ENCODE measurements at regions not wholly inside any gene's neighbourhood (a gene's known extent, or its start where the extent isn't known, plus 50 kb on each side); places are given as distances from the start of the nearest gene placed in this dataset.

- H3K4me3 ChIP-seq = no peak overlapping the region
- TF ChIP-seq FOXP2 (optimal IDR thresholded peaks at IDR 0.05; ENCODE audit: control extremely low read depth, extremely low read length, insufficient read depth) = no peak
- TF ChIP-seq POLR2AphosphoS5 (IDR thresholded peaks at IDR 0.05; ENCODE audit: borderline replicate concordance, low read depth, low read length) = no peak
- no peak for TF ChIP-seq EZH2 (IDR thresholded peaks at IDR 0.05)
Observed at GRCh38 chr10:80894311-80894791, 356.6 kb downstream of the SH2D4B start.

GRCh38 chr10:80894797-80895467, 357.2 kb downstream of the SH2D4B start:
- no peak for TF ChIP-seq FOXP2 (optimal IDR thresholded peaks at IDR 0.05; ENCODE audit: control extremely low read depth, extremely low read length, insufficient read depth)
- TF ChIP-seq POLR2AphosphoS5 (IDR thresholded peaks at IDR 0.05; ENCODE audit: borderline replicate concordance, low read depth, low read length) = no peak
- TF ChIP-seq EZH2 (IDR thresholded peaks at IDR 0.05) = no peak
- Histone ChIP-seq H3K9ac (ENCODE audit: insufficient read length) (no peak overlapping the region), H3K36me3 (ENCODE audit: insufficient read depth, low read length) (no peaks in the 10 kb centered on the region), H3K4me3 (no peak overlapping the region), H3K27ac (no peak overlapping the region), H3K9me3 (ENCODE audit: low read depth, low read length) (no peaks in the 10 kb centered on the region)
- DNase-seq (ENCODE audit: low read depth, low spot score) = no peak

More at GRCh38 chr10:80894311-80894791, 356.6 kb downstream of the SH2D4B start:
- Histone ChIP-seq H3K27ac (no peak overlapping the region), H3K9ac (ENCODE audit: insufficient read length) (no peak overlapping the region), H3K9me3 (ENCODE audit: low read depth, low read length) (no peaks in the 10 kb centered on the region), H3K36me3 (ENCODE audit: insufficient read depth, low read length) (no peaks in the 10 kb centered on the region)
- DNase-seq (ENCODE audit: low read depth, low spot score) = no peak

- Histone ChIP-seq H3K9me3 (ENCODE audit: low read depth, low read length) (no peaks in the 10 kb centered on the region), H3K36me3 (ENCODE audit: insufficient read depth, low read length) (no peaks in the 10 kb centered on the region), H3K9ac (ENCODE audit: insufficient read length) (no peak overlapping the region), H3K27ac (no peak overlapping the region), H3K4me3 (no peak overlapping the region)
- DNase-seq (ENCODE audit: low read depth, low spot score) = no peak
- TF ChIP-seq POLR2AphosphoS5 (IDR thresholded peaks at IDR 0.05; ENCODE audit: borderline replicate concordance, low read depth, low read length) = no peak
- no peak for TF ChIP-seq EZH2 (IDR thresholded peaks at IDR 0.05)
- no peak for TF ChIP-seq FOXP2 (optimal IDR thresholded peaks at IDR 0.05; ENCODE audit: control extremely low read depth, extremely low read length, insufficient read depth)
Observed at GRCh38 chr10:80896076-80896475, 358.4 kb downstream of the SH2D4B start.

GRCh38 chr10:80896959-80897358, 359.3 kb downstream of the SH2D4B start:
- Histone ChIP-seq H3K9me3 (ENCODE audit: low read depth, low read length) (no peaks in the 10 kb centered on the region), H3K27ac (no peak overlapping the region), H3K36me3 (ENCODE audit: insufficient read depth, low read length) (no peaks in the 10 kb centered on the region), H3K4me3 (no peak overlapping the region), H3K9ac (ENCODE audit: insufficient read length) (no peak overlapping the region)
- no peak for TF ChIP-seq FOXP2 (optimal IDR thresholded peaks at IDR 0.05; ENCODE audit: control extremely low read depth, extremely low read length, insufficient read depth)
- no peak for TF ChIP-seq EZH2 (IDR thresholded peaks at IDR 0.05)
- no peak for TF ChIP-seq POLR2AphosphoS5 (IDR thresholded peaks at IDR 0.05; ENCODE audit: borderline replicate concordance, low read depth, low read length)
- no peak for DNase-seq (ENCODE audit: low read depth, low spot score)

- no peaks in the 10 kb centered on the region for H3K36me3 ChIP-seq (ENCODE audit: insufficient read depth, low read length)
- no peak overlapping the region for H3K9ac ChIP-seq (ENCODE audit: insufficient read length)
- H3K27ac ChIP-seq = no peak overlapping the region
- H3K4me3 ChIP-seq = no peak overlapping the region
- no peak for DNase-seq (ENCODE audit: low read depth, low spot score)
- no peak for TF ChIP-seq EZH2 (IDR thresholded peaks at IDR 0.05)
- no peak for TF ChIP-seq FOXP2 (optimal IDR thresholded peaks at IDR 0.05; ENCODE audit: control extremely low read depth, extremely low read length, insufficient read depth)
- TF ChIP-seq POLR2AphosphoS5 (IDR thresholded peaks at IDR 0.05; ENCODE audit: borderline replicate concordance, low read depth, low read length) = no peak
- no peaks in the 10 kb centered on the region for H3K9me3 ChIP-seq (ENCODE audit: low read depth, low read length)
Observed at GRCh38 chr10:80900661-80901060, 363.0 kb downstream of the SH2D4B start.

- Histone ChIP-seq H3K4me3 (no peak overlapping the region), H3K9ac (ENCODE audit: insufficient read length) (no peak overlapping the region), H3K9me3 (ENCODE audit: low read depth, low read length) (no peaks in the 10 kb centered on the region), H3K36me3 (ENCODE audit: insufficient read depth, low read length) (no peaks in the 10 kb centered on the region), H3K27ac (no peak overlapping the region)
- DNase-seq (ENCODE audit: low read depth, low spot score) = no peak
- no peak for TF ChIP-seq FOXP2 (optimal IDR thresholded peaks at IDR 0.05; ENCODE audit: control extremely low read depth, extremely low read length, insufficient read depth)
- TF ChIP-seq POLR2AphosphoS5 (IDR thresholded peaks at IDR 0.05; ENCODE audit: borderline replicate concordance, low read depth, low read length) = no peak
Observed at GRCh38 chr10:80908611-80909010, 370.9 kb downstream of the SH2D4B start.

GRCh38 chr10:80909254-80909653, 371.6 kb downstream of the SH2D4B start:
- Histone ChIP-seq H3K4me3 (no peak overlapping the region), H3K27ac (no peak overlapping the region), H3K9me3 (ENCODE audit: low read depth, low read length) (no peaks in the 10 kb centered on the region), H3K9ac (ENCODE audit: insufficient read length) (no peak overlapping the region), H3K36me3 (ENCODE audit: insufficient read depth, low read length) (no peaks in the 10 kb centered on the region)
- no peak for DNase-seq (ENCODE audit: low read depth, low spot score)
- TF ChIP-seq EZH2 (IDR thresholded peaks at IDR 0.05) (no peak), POLR2AphosphoS5 (IDR thresholded peaks at IDR 0.05; ENCODE audit: borderline replicate concordance, low read depth, low read length) (no peak), FOXP2 (optimal IDR thresholded peaks at IDR 0.05; ENCODE audit: control extremely low read depth, extremely low read length, insufficient read depth) (no peak)

- DNase-seq (ENCODE audit: low read depth, low spot score) = no peak
- Histone ChIP-seq H3K9ac (ENCODE audit: insufficient read length) (no peak overlapping the region), H3K4me3 (no peak overlapping the region), H3K36me3 (ENCODE audit: insufficient read depth, low read length) (no peaks in the 10 kb centered on the region), H3K27ac (no peak overlapping the region), H3K9me3 (ENCODE audit: low read depth, low read length) (no peaks in the 10 kb centered on the region)
- TF ChIP-seq POLR2AphosphoS5 (IDR thresholded peaks at IDR 0.05; ENCODE audit: borderline replicate concordance, low read depth, low read length) = no peak
Observed at GRCh38 chr10:80917636-80918035, 379.9 kb downstream of the SH2D4B start.

- no peak overlapping the region for H3K4me3 ChIP-seq
- no peak overlapping the region for H3K27ac ChIP-seq
- no peaks in the 10 kb centered on the region for H3K36me3 ChIP-seq (ENCODE audit: insufficient read depth, low read length)
- no peak for DNase-seq (ENCODE audit: low read depth, low spot score)
- H3K9me3 ChIP-seq (ENCODE audit: low read depth, low read length) = no peaks in the 10 kb centered on the region
- TF ChIP-seq FOXP2 (optimal IDR thresholded peaks at IDR 0.05; ENCODE audit: control extremely low read depth, extremely low read length, insufficient read depth) (no peak), EZH2 (IDR thresholded peaks at IDR 0.05) (no peak), POLR2AphosphoS5 (IDR thresholded peaks at IDR 0.05; ENCODE audit: borderline replicate concordance, low read depth, low read length) (no peak)
- H3K9ac ChIP-seq (ENCODE audit: insufficient read length) = no peak overlapping the region
Observed at GRCh38 chr10:80921032-80921431, 383.3 kb downstream of the SH2D4B start.
